ENCODE measurements at regions not wholly inside any gene's neighbourhood (a gene's known extent, or its start where the extent isn't known, plus 50 kb on each side); places are given as distances from the start of the nearest gene placed in this dataset.

- WGBS, 2 experiments (ENCODE audit: insufficient coverage in 1 of 2, insufficient read length in 1 of 2): 94 to 97% methylated on average over 15 to 18 of the region's 18 CpGs
- no peaks in the 10 kb centered on the region for H3K27me3 ChIP-seq (ENCODE audit: control insufficient read depth, insufficient read depth, low read length, poor library complexity, severe bottlenecking)
- no peak for TF ChIP-seq CTCF (conservative IDR thresholded peaks at IDR 0.05)
- H3K9me3 ChIP-seq (ENCODE audit: control insufficient read depth, low read length): no peaks in the 10 kb centered on the region
- Mint-ChIP-seq H3K36me3 (ENCODE audit: low read depth) (no peaks in the 10 kb centered on the region), H3K9me3 (no peaks in the 10 kb centered on the region), H3K4me1 (peaks cover 16% of the 10 kb centered on the region), H3K27ac (no peak overlapping the region), H3K4me3 (no peak overlapping the region), H3K27me3 (ENCODE audit: insufficient read depth) (peaks cover 29% of the 10 kb centered on the region)
- H3K4me3 ChIP-seq (ENCODE audit: low read length): no peak overlapping the region
- H3K27ac ChIP-seq (ENCODE audit: low read depth, low read length): no peak overlapping the region
- no peaks in the 10 kb centered on the region for H3K36me3 ChIP-seq (ENCODE audit: control insufficient read depth, insufficient read depth, low read length)
- DNase-seq: no peak
- no peak overlapping the region for H3K9ac ChIP-seq (ENCODE audit: extremely low read depth, low read length, poor library complexity, severe bottlenecking)
- H3K4me1 ChIP-seq (ENCODE audit: control insufficient read depth, insufficient read depth, low read length): no peaks in the 10 kb centered on the region
These were observed 230.6 kb downstream of the FOXL1 start for GRCh38 chr16:86808863-86809444.

- 89 to 92% methylated on average over 7 to 8 of the region's 8 CpGs for WGBS, 2 experiments (ENCODE audit: insufficient coverage in 1 of 2, insufficient read length in 1 of 2)
- TF ChIP-seq CTCF (conservative IDR thresholded peaks at IDR 0.05): no peak
- no peak overlapping the region for H3K4me3 ChIP-seq (ENCODE audit: low read length)
- no peaks in the 10 kb centered on the region for H3K4me1 ChIP-seq (ENCODE audit: control insufficient read depth, insufficient read depth, low read length)
- Mint-ChIP-seq H3K27me3 (ENCODE audit: insufficient read depth) (peaks cover 29% of the 10 kb centered on the region), H3K9me3 (no peaks in the 10 kb centered on the region), H3K36me3 (ENCODE audit: low read depth) (no peaks in the 10 kb centered on the region), H3K4me1 (peaks cover 14% of the 10 kb centered on the region), H3K4me3 (no peak overlapping the region), H3K27ac (no peak overlapping the region)
- H3K36me3 ChIP-seq (ENCODE audit: control insufficient read depth, insufficient read depth, low read length): no peaks in the 10 kb centered on the region
- no peak overlapping the region for H3K9ac ChIP-seq (ENCODE audit: extremely low read depth, low read length, poor library complexity, severe bottlenecking)
- H3K27ac ChIP-seq (ENCODE audit: low read depth, low read length): no peak overlapping the region
- H3K27me3 ChIP-seq (ENCODE audit: control insufficient read depth, insufficient read depth, low read length, poor library complexity, severe bottlenecking): no peaks in the 10 kb centered on the region
- peak; percentile 62 for DNase-seq
- H3K9me3 ChIP-seq (ENCODE audit: control insufficient read depth, low read length): no peaks in the 10 kb centered on the region
These were observed 231.2 kb downstream of the FOXL1 start for GRCh38 chr16:86809458-86809955.

- Histone ChIP-seq H3K9ac (ENCODE audit: extremely low read depth, low read length, poor library complexity, severe bottlenecking) (no peak overlapping the region), H3K4me1 (ENCODE audit: control insufficient read depth, insufficient read depth, low read length) (no peaks in the 10 kb centered on the region), H3K27ac (ENCODE audit: low read depth, low read length) (no peak overlapping the region), H3K4me3 (ENCODE audit: low read length) (no peak overlapping the region), H3K27me3 (ENCODE audit: control insufficient read depth, insufficient read depth, low read length, poor library complexity, severe bottlenecking) (no peaks in the 10 kb centered on the region), H3K36me3 (ENCODE audit: control insufficient read depth, insufficient read depth, low read length) (no peaks in the 10 kb centered on the region), H3K9me3 (ENCODE audit: control insufficient read depth, low read length) (no peaks in the 10 kb centered on the region)
- TF ChIP-seq CTCF (conservative IDR thresholded peaks at IDR 0.05): no peak
- peaks cover 14% of the 10 kb centered on the region for H3K4me1 Mint-ChIP-seq
- no peak overlapping the region for H3K27ac Mint-ChIP-seq
- DNase-seq: no peak
- no peak overlapping the region for H3K4me3 Mint-ChIP-seq
- 88 to 95% methylated on average over 2 of the region's 2 CpGs for WGBS, 2 experiments (ENCODE audit: insufficient coverage in 1 of 2, insufficient read length in 1 of 2)
- no peaks in the 10 kb centered on the region for H3K36me3 Mint-ChIP-seq (ENCODE audit: low read depth)
- H3K9me3 Mint-ChIP-seq: no peaks in the 10 kb centered on the region
- H3K27me3 Mint-ChIP-seq (ENCODE audit: insufficient read depth): peaks cover 32% of the 10 kb centered on the region
These were observed 231.7 kb downstream of the FOXL1 start for GRCh38 chr16:86810062-86810461.

All from endodermal cell (in vitro differentiated cells).